Right hindlimb (tissue), 1 donor: ENCODE measurements at regions not wholly inside any gene's neighbourhood (a gene's known extent, or its start where the extent isn't known, plus 50 kb on each side); places are given as distances from the start of the nearest gene placed in this dataset.
"Not testable (repeated sequence)": the region's sequence is repeated elsewhere in the genome, so short reads cannot be mapped to it uniquely, and the experiment has no call there.

Experiments
- DNase-seq: peaks from one replicate; pipeline ENCODE4 v3.0.0-alpha.2; 2018

DNA sequence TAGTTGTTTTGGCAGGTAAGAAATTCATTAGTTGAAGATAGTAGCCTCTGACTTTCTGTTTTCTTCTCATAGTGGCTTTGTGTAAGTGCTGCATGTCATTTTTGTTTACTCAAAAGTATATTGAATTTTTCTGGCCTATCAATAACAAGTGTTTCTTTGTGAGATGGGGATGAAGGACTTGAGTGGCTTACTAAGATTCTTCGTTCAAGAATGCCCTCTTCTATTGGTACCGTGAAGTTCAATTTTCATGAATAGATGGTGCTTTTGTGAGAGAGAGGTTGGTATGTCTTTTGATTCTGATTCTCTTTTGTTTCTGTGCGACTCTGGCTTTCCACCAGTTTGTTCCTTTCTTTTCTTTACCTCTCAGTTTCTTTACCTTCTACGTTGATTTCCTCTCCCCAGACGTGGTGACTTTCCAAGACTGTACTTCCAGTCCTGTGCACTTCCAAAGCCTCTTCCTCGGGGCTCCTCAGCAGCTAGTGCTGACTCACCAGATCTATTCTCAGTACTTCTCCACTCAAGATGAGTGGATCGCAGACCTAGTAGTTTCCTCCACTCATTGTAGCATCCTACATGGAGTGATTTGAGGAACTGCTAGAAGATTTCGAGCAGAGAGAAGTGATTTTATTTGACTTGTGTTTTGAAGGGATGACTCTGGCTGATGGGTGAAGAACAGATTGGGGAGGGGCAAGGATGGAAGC, 82.0 kb upstream of the EPHB3 start:
- no peak for DNase-seq

DNA sequence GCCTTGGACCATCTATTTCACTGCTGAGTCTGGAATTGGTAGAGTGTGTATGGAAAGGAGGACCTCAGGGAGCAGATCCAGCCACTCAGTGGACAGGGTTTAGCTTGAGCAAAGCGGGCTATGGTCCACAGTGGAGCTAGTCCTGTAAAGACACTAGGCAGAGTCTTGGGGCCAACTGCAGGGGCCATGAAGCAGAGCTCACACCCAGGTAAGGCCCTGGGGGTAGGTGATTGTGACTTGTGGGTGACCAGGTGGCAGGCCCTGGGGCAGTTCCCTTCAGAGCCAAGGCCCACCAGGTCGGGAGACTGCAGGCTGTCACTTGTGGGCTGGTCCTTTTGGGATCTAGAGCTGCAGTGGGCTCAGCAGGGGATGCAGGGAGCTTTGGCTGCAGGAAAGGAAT, 80.8 kb upstream of the EPHB3 start:
- DNase-seq, result no peak

DNA sequence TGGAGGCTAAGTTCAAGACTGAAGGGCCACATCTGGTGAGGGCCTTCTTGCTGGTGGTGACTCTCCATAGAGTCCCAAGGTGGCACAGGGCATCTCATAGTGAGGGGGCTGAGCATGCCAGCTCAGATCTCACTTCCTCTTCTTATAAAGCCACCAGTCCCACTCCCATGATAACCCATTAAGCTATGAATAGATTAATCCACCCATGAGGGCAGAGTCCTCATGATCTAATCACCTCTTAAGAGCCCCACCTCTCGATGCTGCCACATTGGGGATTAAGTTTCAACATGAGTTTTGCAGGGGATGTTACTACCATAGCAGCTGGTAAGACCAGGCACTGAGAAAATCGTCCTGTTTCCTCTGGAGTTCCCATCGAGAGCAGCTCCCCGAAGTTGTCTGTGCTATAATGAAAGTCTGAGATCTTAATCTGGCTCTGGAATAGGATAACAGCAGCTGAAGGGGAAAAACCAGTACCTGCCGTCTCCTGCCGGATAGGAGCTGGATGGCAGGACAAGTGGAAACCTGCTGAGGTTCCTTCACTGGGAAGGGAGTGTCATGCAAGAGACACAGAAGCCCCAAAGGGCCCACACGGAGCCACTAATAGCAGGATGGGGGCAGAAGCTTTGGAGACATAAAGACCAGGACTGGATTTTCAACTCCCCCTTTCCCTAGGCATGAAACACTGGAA, 79.5 kb upstream of the EPHB3 start:
- DNase-seq, result no peak

DNA sequence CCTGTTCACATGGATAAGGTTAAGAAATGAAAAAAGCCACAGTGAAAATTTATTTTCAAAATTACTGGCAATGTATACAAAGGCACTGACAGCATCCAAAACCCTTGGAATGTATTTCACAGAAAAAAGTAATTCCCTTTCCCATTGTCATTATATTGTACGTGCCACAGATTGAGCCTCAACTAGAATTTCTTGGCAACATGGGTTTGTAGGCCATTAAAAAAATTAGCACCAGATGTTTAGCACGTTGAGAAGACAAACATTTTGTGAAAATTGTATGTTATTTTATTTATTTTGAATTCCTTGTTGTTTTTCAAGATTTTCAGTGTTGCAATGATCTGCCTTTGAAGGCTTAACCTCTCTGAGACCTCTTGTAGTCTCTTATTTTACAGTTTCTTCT, 76.3 kb upstream of the EPHB3 start:
- DNase-seq, result no peak

GRCh38 chr3:184485906-184486305, 75.7 kb upstream of the EPHB3 start:
- DNase-seq, result no peak

DNA sequence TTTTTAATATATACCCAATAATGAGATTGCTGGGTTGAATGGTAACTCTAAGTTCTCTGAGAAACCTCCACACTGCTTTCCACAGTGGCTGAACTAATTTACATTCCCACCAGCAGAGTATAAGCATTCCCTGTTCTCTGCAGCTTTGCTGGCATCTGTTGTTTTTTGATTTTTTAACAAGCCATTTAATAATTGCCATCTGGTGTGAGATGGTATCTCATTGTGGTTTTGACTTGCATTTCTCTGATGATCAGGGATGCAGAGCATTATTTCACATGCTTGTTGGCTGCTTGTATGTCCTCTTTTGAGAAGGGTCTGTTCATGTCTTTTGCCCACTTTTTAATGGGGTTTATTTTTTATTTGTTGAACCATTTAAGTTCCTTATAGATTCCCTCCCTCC, 75.0 kb upstream of the EPHB3 start:
- DNase-seq, result no peak

- DNase-seq, result no peak
Observed at GRCh38 chr3:184488577-184488976, 73.0 kb upstream of the EPHB3 start.

DNA sequence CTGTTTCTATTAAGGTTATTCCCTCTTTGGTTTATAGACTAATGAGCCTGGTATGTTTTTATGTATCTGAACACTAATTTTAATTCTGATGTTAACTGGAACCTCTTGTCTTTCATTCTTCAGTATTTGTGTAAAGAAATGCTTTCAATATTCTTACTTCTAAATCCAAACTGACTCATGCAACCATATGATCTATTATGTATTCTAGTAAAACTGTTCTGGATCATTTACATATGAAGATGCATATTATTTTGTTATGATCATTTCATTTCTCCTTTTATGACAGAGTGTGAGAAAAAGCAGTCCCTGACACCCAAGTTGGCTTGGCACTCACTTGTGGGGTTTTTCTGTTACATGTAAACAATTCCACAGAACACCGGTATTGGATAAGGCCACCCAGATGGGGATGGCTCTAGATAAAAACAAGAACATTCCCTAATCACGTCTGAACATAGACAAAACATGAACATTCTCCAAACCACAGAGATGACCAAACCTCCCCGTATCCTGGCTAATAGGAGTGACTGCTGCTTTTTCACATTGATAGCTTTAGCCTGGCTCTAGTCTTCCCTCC, 72.2 kb upstream of the EPHB3 start:
- no peak for DNase-seq

DNA sequence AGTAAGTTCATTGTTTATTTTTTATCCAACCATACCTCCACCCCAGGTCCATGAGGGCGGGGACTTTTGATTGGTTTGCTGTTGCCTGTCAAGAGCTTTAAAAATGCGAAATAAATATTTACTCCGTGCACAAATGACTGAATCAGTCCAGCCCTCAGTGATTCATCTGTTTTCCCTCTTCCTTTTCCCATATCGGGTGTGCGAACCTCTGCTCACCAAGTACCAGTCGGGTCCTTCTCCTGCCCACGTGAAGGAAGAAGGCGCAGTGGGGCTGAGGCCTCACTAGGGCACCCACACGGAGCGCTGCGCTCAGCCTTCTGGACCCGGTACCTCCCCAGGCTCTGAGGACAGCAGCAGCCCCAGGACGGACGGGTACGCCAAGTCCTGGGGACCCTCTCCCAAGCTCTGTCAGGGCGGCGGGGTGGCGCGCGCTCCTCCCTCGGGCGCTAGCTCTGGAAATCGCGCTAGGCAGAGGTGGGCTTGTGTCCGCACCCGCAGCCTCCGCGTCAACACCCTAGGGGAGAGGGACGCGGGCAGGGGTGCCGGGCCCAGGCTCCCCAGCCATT, 70.5 kb upstream of the EPHB3 start:
- DNase-seq, result no peak

DNA sequence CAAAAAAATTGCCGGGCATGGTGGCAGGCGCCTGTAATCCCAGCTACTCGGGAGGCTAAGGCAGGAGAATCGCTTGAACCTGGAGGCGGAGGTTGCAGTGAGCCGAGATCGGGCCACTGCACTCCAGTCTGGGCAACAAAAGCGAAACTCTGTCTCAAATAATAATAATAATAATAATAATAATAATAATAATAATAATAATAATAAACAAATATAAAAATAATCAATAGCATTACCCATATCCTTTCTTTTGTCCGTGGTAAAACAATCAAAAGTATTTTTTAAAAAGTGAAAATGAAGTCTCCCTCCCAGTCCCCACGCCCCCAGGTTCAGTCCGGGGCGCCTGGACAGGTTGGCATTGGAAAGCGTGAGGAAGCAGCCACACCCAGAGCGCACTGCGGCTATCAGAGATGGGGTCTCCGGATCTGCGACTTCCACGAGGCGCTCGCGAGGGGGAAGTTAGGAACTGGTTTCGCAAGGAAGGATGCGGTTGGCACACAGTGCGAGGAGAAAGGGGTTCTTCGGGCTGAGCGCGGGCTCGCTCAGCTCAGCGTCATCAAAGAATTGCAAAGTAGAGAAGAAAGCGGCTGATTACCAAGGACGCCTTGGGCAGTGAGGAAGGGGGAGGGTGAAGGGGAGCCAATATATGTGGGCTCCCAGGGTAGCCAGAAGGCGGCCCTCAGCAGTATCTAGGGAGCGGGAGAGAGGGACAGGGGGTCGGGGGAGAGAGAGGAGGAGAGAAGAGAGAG, 69.5 kb upstream of the EPHB3 start:
- DNase-seq, result no peak

- no peak for DNase-seq
Observed at GRCh38 chr3:184496933-184497332, 64.7 kb upstream of the EPHB3 start.

DNA sequence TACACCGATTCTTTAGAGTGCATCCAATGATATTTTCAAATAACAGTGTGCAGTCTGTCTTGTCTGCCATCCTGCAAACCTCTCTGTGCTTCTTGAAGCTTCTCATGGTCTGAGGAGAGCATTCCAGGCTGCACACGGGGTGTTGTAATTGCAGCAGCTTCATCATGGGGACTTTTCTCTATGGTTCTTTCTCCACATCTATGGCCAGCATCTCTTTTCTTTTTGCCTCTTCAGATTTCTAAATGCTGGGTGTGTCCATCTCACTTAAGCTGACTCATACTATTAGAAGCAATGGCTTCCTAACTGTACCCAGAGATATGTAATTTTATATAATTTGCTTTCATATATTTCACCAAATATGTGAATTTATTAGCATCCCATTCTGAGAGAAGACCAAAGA, 63.8 kb upstream of the EPHB3 start:
- DNase-seq, result no peak

- DNase-seq, result no peak
Observed at GRCh38 chr3:184498986-184499606, 62.5 kb upstream of the EPHB3 start.

DNA sequence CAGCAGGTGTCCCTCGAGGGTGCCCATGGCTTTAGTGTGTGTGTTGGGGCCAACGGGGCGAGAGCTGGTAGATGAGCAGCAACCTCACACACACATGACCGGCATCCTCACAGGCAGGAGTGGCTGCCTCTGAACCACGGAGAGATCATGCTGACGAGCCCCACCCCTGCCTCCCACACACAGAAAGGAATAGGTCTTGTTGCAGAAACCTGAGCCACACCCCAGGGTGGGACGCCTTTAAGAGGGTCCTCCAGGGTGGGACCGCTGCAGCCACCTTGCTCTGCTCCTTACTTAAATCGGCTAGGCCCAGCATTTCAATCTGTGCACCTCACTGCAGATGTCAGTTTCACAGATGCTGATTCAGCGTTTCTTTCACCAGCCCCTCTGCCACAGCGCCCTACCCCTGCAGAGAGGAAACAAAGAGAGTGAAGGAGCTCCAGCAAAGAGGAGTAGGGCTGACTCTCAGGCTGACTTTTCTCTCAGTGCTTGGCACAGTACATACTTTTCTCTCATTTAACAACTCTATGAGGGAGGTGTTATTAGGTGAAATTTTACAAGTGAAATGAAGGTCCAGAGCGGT, 61.2 kb upstream of the EPHB3 start:
- no peak for DNase-seq

- DNase-seq, result no peak
Observed at GRCh38 chr3:184502123-184502667, 59.4 kb upstream of the EPHB3 start.

DNA sequence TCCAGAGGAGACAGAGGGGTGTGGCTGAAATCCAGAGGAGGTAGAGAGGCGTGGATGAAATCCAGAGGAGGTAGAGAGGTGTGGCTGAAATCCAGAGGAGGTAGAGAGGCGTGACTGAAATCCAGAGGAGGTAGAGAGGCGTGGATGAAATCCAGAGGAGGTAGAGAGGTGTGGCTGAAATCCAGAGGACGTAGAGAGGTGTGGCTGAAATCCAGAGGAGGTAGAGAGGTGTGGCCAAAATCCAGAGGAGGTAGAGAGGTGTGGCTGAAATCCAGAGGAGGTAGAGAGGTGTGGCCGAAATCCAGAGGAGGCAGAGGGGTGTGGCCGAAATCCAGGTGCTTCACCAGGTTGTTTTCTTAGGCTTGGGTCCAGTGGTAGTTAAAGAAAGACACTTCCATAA, 58.7 kb upstream of the EPHB3 start:
- DNase-seq, result not testable (repeated sequence)

- DNase-seq, result no peak
Observed at GRCh38 chr3:184503647-184504046, 57.9 kb upstream of the EPHB3 start.

- peak; percentile 58 for DNase-seq
Observed at GRCh38 chr3:184505076-184505878, 56.3 kb upstream of the EPHB3 start.

- DNase-seq, result no peak
Observed at GRCh38 chr3:184506561-184506991, 55.0 kb upstream of the EPHB3 start.

GRCh38 chr3:184508938-184509337, 52.6 kb upstream of the EPHB3 start:
- DNase-seq, result no peak

DNA sequence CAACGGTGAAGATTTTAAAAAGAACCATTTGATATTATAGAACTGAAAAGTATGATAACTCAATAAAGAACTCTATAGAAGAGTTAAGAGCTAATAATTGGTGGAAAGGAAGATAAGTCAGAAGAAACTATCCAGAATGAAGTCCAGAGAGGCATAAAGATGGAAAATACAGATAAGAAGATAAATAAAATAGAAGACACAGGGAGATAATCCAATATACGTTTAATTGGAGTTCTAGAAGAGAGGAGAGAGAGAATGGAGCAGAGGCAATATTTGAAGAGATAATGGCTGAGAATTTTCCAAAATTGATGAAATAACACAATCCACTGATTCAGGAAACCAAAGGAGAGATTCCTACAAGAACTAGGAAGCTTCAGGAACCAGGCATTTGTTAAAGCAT, 49.8 kb upstream of the EPHB3 start:
- no peak for DNase-seq
